Smooth muscle cell (in vitro differentiated cells): ENCODE measurements at regions not wholly inside any gene's neighbourhood (a gene's known extent, or its start where the extent isn't known, plus 50 kb on each side); places are given as distances from the start of the nearest gene placed in this dataset.

ENCODE experiments used
- DNase-seq: peaks from one replicate; lab custom pipeline; 2025; ENCODE audit not compliant: unreplicated experiment; lab: John Stamatoyannopoulos, UW
- H2AFZ ChIP-seq: fragments of 200-600 bp; sonication (generic); 2 replicates; pipeline ENCODE4 v1.6.0; 2016; ENCODE audit warnings: antibody characterized with exemption, low read depth, mild to moderate bottlenecking
- H3F3A ChIP-seq: fragments of 200-600 bp; sonication (generic); 2 replicates; pipeline ENCODE4 v1.6.0; 2017; ENCODE audit warnings: antibody characterized with exemption, low read depth
- H3K27ac ChIP-seq: fragments of 200-600 bp; sonication (generic); 2 replicates; pipeline ENCODE4 v1.5.1; 2016; ENCODE audit warnings: low read depth, mild to moderate bottlenecking
- H3K27me3 ChIP-seq: fragments of 200-600 bp; sonication (generic); 2 replicates; pipeline ENCODE4 v1.6.1; 2016; ENCODE audit warnings: low read depth, mild to moderate bottlenecking
- H3K36me3 ChIP-seq: fragments of 200-600 bp; sonication (generic); 2 replicates; pipeline ENCODE4 v1.5.1; 2016; ENCODE audit warnings: low read depth
- H3K4me1 ChIP-seq: fragments of 200-600 bp; sonication (generic); 2 replicates; pipeline ENCODE4 v1.5.1; 2016; ENCODE audit warnings: low read depth
- H3K4me2 ChIP-seq: fragments of 200-600 bp; sonication (generic); 2 replicates; pipeline ENCODE4 v1.6.0; 2016; ENCODE audit warnings: mild to moderate bottlenecking
- H3K4me3 ChIP-seq: fragments of 200-600 bp; sonication (generic); 2 replicates; pipeline ENCODE4 v1.5.1; 2016; ENCODE audit warnings: mild to moderate bottlenecking
- H3K79me2 ChIP-seq: fragments of 200-600 bp; sonication (generic); 2 replicates; pipeline ENCODE4 v1.6.0; 2016; ENCODE audit warnings: low read depth, mild to moderate bottlenecking
- H3K9ac ChIP-seq: fragments of 200-600 bp; sonication (generic); 2 replicates; pipeline ENCODE4 v1.6.0; 2016; ENCODE audit warnings: low read depth
- H3K9me3 ChIP-seq: fragments of 200-600 bp; sonication (generic); replicated peaks from 2 replicates; pipeline ENCODE4 v1.5.1; 2016; ENCODE audit warnings: low read depth
- H4K20me1 ChIP-seq: fragments of 200-600 bp; sonication (generic); 2 replicates; pipeline ENCODE4 v1.6.0; 2016; ENCODE audit warnings: low read depth
- CTCF ChIP-seq: fragments of 200-600 bp; sonication (generic); IDR thresholded peaks from 2 replicates; pipeline ENCODE4 v1.5.1; 2017; ENCODE audit warnings: borderline replicate concordance, mild to moderate bottlenecking, antibody characterized with exemption; ENCODE audit not compliant: insufficient read depth, poor library complexity, severe bottlenecking
- WGBS: methylation state at CpG from one replicate; pipeline ENCODE4 v1.1.7; 2016; ENCODE audit warnings: low lambda C conversion rate; 5-methylcytosine and 5-hydroxymethylcytosine counted together

GRCh38 chrX:68944211-68944610, 115.4 kb downstream of the EFNB1 start:
- no peaks in the 10 kb centered on the region for H3K27me3 ChIP-seq
- no peak for DNase-seq
- no peak overlapping the region for H3K27ac ChIP-seq
- H3K4me3 ChIP-seq: no peak overlapping the region
- H3K79me2 ChIP-seq: no peaks in the 10 kb centered on the region
- H3K9ac ChIP-seq: no peak overlapping the region
- no peaks in the 10 kb centered on the region for H3K4me1 ChIP-seq
- H3K4me2 ChIP-seq: no peak overlapping the region
- H3F3A ChIP-seq: no peaks in the 10 kb centered on the region
- WGBS: 58% methylated on average over 2 of the region's 2 CpGs
- H3K9me3 ChIP-seq: no peaks in the 10 kb centered on the region
- no peak overlapping the region for H2AFZ ChIP-seq
- H3K36me3 ChIP-seq: no peaks in the 10 kb centered on the region
- TF ChIP-seq CTCF: no peak
- no peaks in the 10 kb centered on the region for H4K20me1 ChIP-seq

- H3K27me3 ChIP-seq: no peaks in the 10 kb centered on the region
- H4K20me1 ChIP-seq: no peaks in the 10 kb centered on the region
- no peak for DNase-seq
- H3K79me2 ChIP-seq: no peaks in the 10 kb centered on the region
- no peak overlapping the region for H3K27ac ChIP-seq
- H3K4me1 ChIP-seq: no peaks in the 10 kb centered on the region
- H3K9me3 ChIP-seq: no peaks in the 10 kb centered on the region
- no peak overlapping the region for H3K4me3 ChIP-seq
- WGBS: 68% methylated on average over 2 of the region's 2 CpGs
- no peaks in the 10 kb centered on the region for H3F3A ChIP-seq
- no peaks in the 10 kb centered on the region for H3K36me3 ChIP-seq
- H2AFZ ChIP-seq: no peak overlapping the region
- no peak for TF ChIP-seq CTCF
- H3K9ac ChIP-seq: no peak overlapping the region
- H3K4me2 ChIP-seq: no peak overlapping the region
Observed at GRCh38 chrX:68942840-68943239, 114.0 kb downstream of the EFNB1 start.

- Histone ChIP-seq H3K9ac (no peak overlapping the region), H3K4me3 (no peak overlapping the region), H3K27ac (no peak overlapping the region), H3F3A (peaks cover 6% of the 10 kb centered on the region), H3K4me2 (no peak overlapping the region), H3K36me3 (no peaks in the 10 kb centered on the region), H4K20me1 (no peaks in the 10 kb centered on the region), H3K79me2 (no peaks in the 10 kb centered on the region), H3K9me3 (no peaks in the 10 kb centered on the region), H3K4me1 (no peaks in the 10 kb centered on the region), H2AFZ (no peak overlapping the region), H3K27me3 (no peaks in the 10 kb centered on the region)
- no peak for TF ChIP-seq CTCF
- DNase-seq: no peak
- 82% methylated on average over 6 of the region's 6 CpGs for WGBS
Observed at GRCh38 chrX:68942104-68942503, 113.3 kb downstream of the EFNB1 start.

- Histone ChIP-seq H3K4me2 (no peak overlapping the region), H2AFZ (no peak overlapping the region), H3K27ac (no peak overlapping the region), H3K9me3 (no peaks in the 10 kb centered on the region), H3K27me3 (no peaks in the 10 kb centered on the region), H3K4me1 (no peaks in the 10 kb centered on the region), H3K9ac (no peak overlapping the region), H3K4me3 (no peak overlapping the region), H3K36me3 (no peaks in the 10 kb centered on the region), H3F3A (peaks cover 9% of the 10 kb centered on the region), H4K20me1 (no peaks in the 10 kb centered on the region), H3K79me2 (no peaks in the 10 kb centered on the region)
- TF ChIP-seq CTCF: no peak
- WGBS: 79% methylated on average over 4 of the region's 4 CpGs
- DNase-seq: no peak
Observed at GRCh38 chrX:68941385-68941952, 112.6 kb downstream of the EFNB1 start.
